ENCODE measurements at regions not wholly inside any gene's neighbourhood (a gene's known extent, or its start where the extent isn't known, plus 50 kb on each side); places are given as distances from the start of the nearest gene placed in this dataset.
"Not testable (repeated sequence)": the region's sequence is repeated elsewhere in the genome, so short reads cannot be mapped to it uniquely, and the experiment has no call there.

DNA sequence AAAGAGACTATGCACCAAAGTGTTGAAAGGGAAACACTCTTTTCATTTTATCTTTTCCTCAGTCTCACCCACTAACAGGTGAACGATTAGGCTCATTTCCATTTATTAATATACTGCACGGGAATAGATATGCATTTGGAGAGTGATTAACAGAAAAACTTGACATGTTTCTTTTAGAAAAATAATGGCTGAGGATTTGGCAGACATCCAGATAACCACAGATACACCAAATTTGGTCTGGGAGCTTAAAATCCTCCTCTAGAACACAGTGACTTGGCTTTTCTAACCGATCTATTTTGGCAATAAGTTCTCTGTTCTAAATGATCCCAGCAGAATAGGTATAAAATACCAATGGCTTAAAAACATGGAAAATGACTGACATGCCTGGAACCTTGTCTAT is 459.3 kb upstream of the SGO1 start:
- DNase-seq (ENCODE audit: low read depth) = no peak

DNA sequence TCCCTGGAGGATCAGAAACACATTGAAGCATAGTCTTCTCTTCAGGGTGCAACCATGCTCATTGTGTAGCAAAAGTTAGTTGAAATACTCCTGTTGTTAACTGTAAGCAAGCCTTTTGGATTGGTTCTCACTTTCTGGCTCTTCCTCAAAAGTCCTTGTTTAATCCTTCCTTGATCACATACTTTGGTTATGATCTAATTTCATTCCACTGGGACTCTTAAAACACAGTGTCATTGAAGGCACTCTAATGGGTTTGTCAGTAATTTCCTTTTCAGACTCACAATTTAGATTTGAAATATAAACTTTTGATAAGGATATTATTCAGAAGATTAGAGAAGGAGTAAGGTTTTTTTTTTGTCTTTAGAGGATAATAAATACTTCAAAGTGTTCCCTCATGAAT is 451.7 kb upstream of the SGO1 start:
- peak; percentile 30 for DNase-seq (ENCODE audit: low read depth)

DNA sequence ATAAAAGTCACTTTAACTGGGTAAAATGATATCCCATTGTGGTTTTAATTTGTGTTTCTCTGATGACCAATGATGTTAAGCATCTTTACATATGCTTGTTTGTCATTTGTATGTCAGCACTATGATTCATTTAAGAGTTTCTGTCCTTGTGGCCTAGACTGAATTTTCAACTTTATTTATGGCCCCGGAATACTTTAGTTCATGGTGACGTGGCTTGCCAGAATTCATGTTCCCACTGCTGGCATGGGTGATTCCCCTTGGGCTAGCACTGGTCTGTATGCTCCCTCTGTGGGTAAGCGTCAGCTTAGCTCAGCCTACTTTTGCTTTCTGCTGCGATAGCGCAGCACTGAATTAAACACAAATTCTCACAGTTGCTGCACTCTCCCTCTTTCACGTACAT is 436.3 kb upstream of the SGO1 start:
- no peak for DNase-seq (ENCODE audit: low read depth)

DNA sequence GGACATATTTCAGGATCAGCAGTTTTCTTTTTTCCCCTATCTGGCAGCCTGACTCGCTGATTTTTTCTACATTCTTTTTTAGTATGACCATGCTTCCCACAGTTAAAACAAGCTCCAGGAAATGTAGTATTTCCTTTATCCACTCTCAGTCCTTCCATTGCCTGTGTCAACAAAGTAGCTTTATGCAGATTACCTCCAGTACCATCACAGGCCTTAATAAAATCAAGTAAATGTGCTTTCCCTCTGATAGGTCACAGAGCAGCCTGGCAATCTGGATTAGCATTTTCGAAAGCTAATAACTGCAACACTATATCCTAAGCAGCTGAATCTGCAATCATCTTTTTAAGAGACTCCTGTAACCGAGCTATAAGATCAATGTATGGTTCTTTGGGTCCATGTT is 432.6 kb upstream of the SGO1 start:
- DNase-seq (ENCODE audit: low read depth) = not testable (repeated sequence)

DNA sequence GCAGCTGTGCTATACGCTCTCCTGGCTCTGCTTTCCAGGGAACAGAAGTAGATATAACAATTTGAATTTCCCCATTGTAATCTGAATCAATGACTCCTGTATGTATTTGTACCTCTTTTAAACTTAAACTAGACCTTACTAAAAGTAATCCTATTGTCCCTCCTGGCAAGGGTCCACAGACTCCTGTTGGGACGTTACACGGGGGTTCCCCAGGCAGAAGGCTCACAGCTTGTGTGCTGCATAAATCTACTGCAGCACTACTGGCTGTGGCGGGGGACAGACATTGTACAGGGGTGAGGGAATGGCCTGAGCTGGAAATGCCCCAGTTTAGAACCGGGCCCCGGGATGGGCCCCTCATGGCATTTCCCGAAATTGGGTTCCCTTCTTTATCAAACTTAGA is 432.2 kb upstream of the SGO1 start:
- DNase-seq (ENCODE audit: low read depth) = not testable (repeated sequence)

DNA sequence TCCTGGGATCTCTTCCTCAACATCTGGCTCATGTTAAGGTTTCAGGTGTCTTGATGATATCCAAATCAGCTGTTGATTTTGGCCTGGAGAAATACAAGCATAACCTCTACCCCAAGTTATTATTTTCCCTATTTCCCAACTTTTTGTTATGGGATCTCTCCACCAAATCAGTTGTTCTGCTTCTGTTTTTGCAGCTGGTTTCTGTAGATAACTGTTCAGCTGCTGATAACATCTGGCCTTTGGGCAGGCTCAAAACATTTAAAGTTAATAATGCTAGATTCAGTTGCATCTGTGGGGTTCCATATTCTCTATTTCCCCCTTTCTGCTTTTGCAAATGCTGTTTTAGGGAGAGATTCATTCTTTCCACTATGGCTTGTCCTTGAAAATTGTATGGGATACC is 430.0 kb upstream of the SGO1 start:
- DNase-seq (ENCODE audit: low read depth) = not testable (repeated sequence)

DNA sequence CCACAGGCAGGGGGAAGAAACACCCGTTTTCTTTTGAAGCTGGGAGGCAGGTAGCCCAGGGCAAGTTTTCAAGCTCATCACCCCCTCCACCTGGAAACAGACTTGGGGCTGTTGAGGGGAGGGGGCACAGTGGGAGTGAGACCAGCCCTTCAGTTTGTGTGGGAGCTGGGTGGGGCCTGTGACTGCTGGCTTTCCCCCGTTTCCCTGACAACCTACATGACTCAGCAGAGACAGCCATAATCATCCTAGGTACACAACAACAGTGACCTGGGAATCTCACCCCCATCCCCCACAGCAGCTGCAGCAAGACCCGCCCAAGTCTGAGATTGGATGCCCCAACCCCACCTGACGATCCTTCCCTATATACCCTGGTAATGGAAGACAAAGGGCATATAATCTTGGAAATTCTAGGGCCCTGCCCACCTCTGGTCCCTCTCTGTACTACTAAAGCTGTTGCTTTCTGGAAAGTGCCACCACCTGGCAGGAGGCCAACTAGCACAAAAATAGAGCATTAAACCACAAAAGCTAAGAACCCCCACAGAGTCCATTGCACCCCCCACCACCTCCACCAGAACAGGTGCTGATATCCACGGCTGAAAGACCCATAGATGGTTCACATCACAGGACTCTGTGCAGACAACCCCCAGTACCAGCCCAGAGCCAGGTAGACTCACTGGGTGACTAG is 422.2 kb upstream of the SGO1 start:
- DNase-seq (ENCODE audit: low read depth) = no peak

DNA sequence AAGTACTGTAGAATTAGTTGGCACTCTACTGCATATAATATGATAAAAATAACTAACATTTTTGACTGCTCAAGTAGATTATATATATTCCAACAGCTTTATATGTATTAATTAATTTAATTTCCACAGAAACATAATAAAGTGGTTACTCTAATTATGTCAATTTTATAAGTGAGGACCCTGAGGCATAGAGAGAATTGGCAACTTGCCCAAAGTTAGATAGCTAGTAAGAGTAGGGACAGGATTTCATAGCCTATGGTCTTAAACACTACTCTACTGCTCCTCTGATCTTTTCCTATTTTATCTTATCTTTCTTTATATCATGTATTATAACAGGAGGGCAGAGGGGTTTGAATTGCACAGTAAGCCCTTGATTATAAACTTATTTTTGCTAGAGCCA is 418.7 kb upstream of the SGO1 start:
- no peak for DNase-seq (ENCODE audit: low read depth)

DNA sequence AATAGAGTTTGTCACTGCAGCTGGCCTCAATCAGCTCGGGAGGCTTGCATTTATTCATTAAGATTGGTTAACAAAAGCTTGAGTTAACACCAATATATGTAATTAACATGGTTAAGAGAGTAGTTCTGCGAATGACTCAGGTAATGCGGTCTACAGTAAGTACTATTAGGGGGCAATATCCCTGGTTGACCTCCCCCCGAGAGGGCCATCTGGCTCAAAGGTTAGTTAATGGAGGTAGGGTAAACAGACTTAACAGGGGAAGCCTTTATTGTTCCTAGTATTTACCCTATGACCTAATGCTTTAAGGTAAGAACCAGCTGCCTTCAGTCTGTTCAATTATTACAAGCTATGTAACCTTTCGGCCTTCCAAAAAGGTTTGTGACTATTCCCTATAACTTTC is 403.3 kb upstream of the SGO1 start:
- no peak for DNase-seq (ENCODE audit: low read depth)

DNA sequence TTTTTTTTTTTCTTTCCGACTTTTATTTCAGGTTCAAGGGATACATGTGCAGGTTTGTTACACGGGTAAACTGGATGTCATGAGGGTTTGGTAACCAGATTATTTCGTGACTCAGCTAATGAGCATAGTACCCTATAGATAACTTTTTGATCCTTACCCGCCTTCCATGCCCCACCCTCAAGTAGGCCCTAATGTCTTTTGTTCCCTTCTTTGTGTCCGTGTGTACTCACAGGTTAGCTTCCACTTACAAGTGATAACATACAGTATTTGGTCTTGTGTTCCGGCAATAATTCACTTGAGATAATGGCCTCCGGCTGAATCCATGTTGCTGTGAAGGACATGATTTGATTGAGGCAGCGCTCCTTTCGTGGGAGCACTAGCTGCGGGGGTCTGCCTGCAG is 402.8 kb upstream of the SGO1 start:
- DNase-seq (ENCODE audit: low read depth) = no peak

DNA sequence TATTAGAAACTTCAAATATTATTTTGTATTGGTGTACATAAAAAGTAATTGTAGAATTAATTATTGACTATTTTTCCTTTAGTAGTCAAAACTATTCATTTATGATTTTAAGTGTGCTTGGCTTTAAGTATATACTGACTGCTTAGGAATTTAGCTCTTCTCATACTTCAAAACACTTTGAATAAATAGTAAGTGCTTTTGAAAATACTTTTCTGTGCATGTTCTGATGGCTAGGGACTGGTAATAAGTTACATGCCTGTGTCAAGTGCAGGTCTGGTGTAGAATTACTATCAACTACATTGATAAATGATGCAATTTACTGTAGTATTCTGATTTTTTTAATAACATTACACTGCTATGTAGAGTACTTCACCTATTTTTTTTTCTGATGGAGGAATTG is 397.6 kb upstream of the SGO1 start:
- DNase-seq (ENCODE audit: low read depth) = no peak

DNA sequence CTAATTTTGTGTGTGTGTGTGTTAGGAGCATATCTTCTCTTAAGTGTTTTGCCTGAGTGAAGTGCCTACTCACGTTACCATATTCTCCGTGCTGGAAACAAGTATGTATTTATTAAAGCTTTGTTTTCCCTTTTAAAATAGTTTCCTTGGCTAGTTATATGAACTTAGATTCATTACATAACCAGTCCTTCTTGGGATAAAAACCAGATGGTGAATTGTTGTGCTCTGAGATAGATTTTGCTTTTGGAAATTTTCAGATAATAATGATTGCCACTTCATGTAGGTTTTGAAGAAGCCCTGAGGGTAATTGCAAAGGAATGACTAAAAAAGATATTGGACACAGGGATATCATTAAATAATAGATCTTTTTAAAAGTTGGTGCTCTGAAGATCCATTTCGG is 390.2 kb upstream of the SGO1 start:
- DNase-seq (ENCODE audit: low read depth) = no peak

DNA sequence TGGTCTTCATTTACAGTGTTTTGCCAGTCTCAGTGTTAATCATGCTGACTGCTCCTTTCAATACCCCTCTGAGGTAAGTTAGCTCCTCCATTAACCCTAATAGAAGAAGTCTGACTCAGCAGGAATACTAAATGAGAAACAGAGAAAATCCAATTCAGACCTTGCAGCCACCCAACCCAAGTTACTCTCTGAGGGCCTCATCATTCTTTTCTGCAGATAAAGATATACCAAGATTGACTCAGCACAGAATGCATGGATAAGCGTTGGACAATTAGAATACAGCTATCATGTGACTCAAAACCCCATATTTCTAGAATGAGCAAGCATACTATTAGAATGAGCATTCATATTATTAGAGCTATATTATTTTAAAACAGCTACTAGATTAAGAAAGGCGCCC is 389.1 kb upstream of the SGO1 start:
- DNase-seq (ENCODE audit: low read depth) = peak; percentile 68

DNA sequence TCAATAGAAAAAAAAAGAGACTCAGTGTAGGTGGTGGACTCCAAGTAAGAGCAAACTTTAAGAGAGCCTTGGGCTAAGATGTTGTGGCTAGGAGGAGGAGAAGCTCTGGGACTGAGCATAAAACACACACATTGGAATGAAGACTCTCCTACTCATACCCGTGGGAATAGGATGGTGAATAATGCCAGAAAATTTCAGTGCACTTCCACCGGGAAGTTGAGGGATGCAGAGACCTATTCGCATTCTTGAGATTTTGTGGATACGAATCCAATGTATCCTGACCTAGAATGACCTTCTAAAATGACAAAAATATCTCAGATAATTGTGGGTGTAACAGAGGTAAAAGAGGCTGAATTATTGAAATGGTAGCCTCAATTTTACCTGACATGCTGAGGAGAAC is 388.7 kb upstream of the SGO1 start:
- peak; percentile 55 for DNase-seq (ENCODE audit: low read depth)

DNA sequence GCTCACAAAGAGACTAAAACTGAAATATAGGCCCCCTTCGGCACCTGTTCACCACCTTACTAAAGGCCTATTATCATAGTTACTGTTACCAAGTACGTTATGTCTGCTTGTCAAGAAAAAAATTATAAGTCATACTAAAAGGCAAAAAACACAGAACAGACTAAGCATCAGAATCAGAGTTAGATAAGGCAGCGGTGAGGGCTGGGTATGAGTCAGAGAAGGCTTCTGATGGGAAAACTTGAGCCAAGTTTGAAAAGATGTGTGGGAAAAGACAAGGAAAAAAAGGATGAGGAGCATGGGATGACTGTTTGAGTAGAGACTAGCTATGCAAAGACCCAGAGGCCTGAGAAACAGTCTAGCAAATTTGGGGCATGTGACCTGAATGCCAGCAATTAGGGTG is 387.2 kb upstream of the SGO1 start:
- peak; percentile 55 for DNase-seq (ENCODE audit: low read depth)

DNA sequence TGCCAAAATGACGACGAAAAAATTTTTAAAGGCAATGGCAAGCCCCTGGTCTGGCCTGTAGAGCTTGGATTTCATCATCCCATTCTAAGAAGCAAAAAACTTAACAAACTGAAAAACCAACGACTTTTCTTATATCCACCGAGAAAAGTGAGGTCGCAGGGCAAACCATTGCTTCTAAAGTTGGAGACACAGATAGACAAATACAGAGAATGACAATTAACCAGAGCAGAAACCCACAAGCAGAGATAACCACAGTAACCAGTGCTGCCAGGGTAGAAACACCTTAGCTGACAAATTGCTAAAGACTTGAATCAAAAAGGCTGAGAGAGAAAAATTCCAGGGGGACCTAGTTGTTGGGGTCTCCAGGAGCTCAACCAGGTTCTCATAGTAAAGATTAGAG is 386.5 kb upstream of the SGO1 start:
- DNase-seq (ENCODE audit: low read depth) = no peak

DNA sequence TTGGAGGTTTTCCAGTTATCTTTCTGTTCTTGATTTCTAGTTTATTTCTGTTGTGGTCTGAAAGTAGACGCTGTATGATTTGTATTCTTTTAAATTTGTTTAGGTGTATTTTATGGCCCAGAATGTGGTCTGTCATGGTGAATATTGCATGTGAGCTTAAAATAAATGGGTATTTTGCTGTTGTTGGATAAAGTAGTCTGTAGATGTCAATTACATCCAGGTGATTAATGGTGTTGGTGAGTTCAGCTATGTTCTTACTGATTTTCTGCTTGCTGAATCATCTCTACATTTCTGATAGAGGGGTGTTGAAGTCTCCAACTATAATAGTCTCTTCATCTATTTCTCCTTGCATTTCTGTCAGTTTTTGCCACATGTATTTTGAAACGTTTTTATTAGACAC is 383.3 kb upstream of the SGO1 start:
- DNase-seq (ENCODE audit: low read depth) = no peak

DNA sequence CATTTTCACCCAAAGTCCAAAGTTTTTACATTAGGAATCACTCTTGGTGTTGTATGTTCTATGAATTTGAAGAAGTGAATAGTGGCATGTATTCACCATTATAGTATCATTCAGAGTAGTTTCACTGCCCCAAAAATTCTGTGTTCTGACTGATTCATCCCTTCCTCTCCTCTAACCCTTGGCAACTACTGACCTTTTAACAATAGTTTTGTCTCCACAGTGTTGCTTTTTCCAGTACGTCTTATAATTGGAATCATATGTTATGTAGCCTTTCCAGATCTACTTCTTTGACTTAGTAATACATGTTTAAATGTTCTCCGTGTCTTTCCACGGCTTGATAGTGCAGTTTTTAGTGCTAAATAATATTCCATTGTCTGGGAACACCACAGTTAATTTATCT is 379.0 kb upstream of the SGO1 start:
- no peak for DNase-seq (ENCODE audit: low read depth)

DNA sequence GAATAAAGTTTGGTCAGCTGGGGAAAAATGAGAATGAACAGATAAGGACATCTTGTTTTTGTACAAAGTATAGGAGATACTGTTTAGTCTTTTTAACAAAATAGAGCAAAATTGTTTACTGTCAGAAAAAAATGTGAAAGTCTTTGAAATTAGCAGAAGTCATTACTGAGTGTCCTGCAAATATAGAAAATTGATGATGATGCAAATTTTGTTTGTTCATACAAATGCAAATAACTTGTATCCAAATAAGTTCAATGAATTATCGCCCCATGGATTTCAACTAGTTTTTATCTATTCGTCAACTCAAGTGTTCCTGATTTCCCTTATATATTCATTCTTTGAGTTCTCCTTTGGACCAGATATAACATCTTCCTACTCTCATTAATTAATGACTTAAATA is 378.0 kb upstream of the SGO1 start:
- DNase-seq (ENCODE audit: low read depth) = no peak

DNA sequence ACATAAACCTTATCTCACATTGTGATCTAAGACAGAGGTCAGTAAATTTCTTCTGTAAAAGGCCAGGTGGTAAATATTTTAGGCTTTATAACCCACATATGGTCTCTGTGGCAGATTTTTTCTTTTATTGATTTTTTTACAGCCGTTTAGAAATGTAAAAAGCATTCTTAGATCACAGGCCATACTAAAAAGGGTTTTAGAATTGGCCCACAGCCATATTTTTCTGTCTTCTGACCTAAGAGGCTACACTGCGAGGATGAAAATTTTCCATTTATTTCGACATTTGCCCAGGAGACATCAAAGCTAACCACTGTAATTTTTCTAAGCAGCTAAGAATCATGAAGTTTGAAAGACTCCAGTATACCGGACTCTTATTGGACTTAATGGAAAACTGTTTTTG is 377.2 kb upstream of the SGO1 start:
- no peak for DNase-seq (ENCODE audit: low read depth)

DNA sequence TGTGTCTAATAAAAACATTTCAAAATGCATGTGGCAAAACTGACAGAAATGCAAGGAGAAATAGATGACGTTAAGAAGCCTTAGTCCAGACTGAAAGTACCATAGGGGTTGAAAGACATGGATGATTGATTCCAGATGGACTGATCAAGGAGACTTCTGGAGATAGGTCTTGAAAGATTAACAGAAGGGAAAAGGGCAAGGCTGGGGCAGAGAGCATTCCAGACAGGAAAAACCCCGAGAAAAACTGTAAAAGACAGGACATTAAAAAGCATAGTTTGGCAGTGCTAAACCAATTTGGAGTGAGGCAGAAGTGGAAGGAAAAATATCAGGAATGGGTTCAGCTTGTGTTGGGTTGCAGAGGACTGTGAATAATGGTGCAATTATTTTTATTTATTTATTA is 375.2 kb upstream of the SGO1 start:
- peak; percentile 6 for DNase-seq (ENCODE audit: low read depth)

DNA sequence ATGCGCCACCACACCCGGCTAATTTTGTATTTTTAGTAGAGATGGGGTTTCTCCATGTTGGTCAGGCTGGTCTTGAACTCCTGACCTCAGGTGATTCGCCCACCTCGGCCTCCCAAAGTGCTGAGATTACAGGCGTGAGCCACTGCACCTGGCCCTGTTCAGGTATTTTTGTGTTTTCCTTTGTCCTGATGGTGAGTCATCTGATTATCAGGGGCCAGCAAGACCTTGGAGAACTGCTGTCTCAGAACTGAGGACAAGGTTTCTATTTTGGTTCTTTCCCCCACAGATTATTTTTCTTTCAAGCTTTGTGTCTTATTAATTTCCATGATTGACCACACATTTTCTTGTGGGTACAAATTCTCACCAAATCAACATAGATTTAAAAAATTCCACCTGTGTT is 374.4 kb upstream of the SGO1 start:
- not testable (repeated sequence) for DNase-seq (ENCODE audit: low read depth)

DNA sequence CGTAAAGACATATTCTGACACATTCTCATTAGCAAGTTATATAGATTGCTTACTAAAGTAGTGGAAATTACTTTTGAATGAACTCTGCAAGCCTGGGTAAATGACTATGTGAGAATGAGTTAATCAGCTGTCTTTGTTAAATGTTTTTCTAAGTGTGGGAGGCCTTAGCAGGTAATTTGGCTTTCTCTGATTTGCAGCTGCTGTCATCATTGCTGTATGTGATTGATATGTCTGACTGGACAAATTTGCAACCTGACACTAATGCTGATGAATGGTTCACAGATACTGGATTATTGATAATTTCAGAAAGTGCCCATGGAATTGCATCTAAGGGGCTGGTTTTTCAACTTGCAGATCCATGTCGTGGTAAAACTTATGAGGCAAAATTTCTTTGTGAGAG is 372.2 kb upstream of the SGO1 start:
- no peak for DNase-seq (ENCODE audit: low read depth)

DNA sequence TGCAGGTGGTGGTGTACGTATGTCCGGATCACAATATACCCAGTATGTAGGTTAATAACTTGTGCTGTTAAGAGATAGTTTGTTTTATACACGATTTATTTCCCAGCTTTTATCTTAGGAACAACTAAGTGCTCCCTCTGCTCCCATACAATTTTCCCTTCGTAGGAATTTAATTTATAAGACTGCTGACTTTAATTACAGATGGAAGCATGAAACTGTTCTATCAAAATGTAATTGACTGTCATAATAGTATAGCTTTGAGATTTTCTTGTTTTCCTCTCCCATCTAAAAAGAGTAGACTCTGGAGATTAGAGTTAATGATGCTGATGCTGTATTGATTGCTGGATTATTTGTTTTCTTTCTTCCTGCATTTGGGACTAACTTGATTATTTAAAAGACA is 370.7 kb upstream of the SGO1 start:
- DNase-seq (ENCODE audit: low read depth) = no peak
